Esophagus squamous epithelium (tissue), 5 donors: ENCODE measurements at regions not wholly inside any gene's neighbourhood (a gene's known extent, or its start where the extent isn't known, plus 50 kb on each side); places are given as distances from the start of the nearest gene placed in this dataset.

Source experiments
- DNase-seq: peaks from one replicate; lab custom pipeline; 2025; lab: John Stamatoyannopoulos, UW
- H3K27ac ChIP-seq, 4 donors: fragments of 200-600 bp; sonication (generic); one replicate each; pipeline ENCODE4 v1.5.1; 2016 to 2019; ENCODE audit warnings: mild to moderate bottlenecking in 1 of 4
- H3K27me3 ChIP-seq, 4 donors: fragments of 200-600 bp; sonication (generic); 1 replicate in 3 of 4; 2 replicates in 1 of 4; pipeline versions ENCODE4 v1.5.1 to v1.6.0; 2017 to 2021; ENCODE audit warnings: antibody characterized with exemption in 1 of 4
- H3K36me3 ChIP-seq, 3 donors: fragments of 200-600 bp; sonication (generic); one replicate each; pipeline ENCODE4 v1.5.1; 2016 to 2019
- H3K4me1 ChIP-seq, 3 donors: fragments of 200-600 bp; sonication (generic); one replicate each; pipeline ENCODE4 v1.5.1; 2017 to 2019
- H3K4me3 ChIP-seq, 4 donors: fragments of 200-600 bp; sonication (generic); 1 replicate in 3 of 4; 2 replicates in 1 of 4; pipeline ENCODE4 v1.5.1; 2016 to 2019; ENCODE audit warnings: mild to moderate bottlenecking in 2 of 4, moderate library complexity in 1 of 4
- H3K9me3 ChIP-seq, 3 donors: fragments of 200-600 bp; sonication (generic); one replicate each; pipeline ENCODE4 v1.5.1; 2016 to 2019
- POLR2A ChIP-seq, 4 donors: fragments of 450-650 bp; IDR thresholded peaks; one replicate each; pipeline ENCODE4 v1.6.1; 2017; ENCODE audit warnings: antibody characterized with exemption in 4 of 4, mild to moderate bottlenecking in 4 of 4, moderate library complexity in 3 of 4
- WGBS, 2 donors: methylation state at CpG; one replicate each; pipeline ENCODE4 v1.1.5; 2018; 5-methylcytosine and 5-hydroxymethylcytosine counted together
- intact Hi-C: fragments of 100-400 bp; cut with DNase I; formaldehyde crosslinking; loops from one replicate; pipeline ENCODE4 v1.15.0; 2022
- TF ChIP-seq, protein P1 (sequence below), 6 experiments: fragments of 450-650 bp in 4 of 6; fragments of 200-600 bp in 2 of 6; sonication (generic) in 2 of 6; IDR thresholded peaks; one replicate each; pipeline ENCODE4 v1.5.1; 2016 to 2019; ENCODE audit warnings: antibody characterized with exemption in 6 of 6, mild to moderate bottlenecking in 4 of 6, moderate library complexity in 4 of 6
- donor health status: DM: yes; HTN: yes; CAD: no.

DNA sequence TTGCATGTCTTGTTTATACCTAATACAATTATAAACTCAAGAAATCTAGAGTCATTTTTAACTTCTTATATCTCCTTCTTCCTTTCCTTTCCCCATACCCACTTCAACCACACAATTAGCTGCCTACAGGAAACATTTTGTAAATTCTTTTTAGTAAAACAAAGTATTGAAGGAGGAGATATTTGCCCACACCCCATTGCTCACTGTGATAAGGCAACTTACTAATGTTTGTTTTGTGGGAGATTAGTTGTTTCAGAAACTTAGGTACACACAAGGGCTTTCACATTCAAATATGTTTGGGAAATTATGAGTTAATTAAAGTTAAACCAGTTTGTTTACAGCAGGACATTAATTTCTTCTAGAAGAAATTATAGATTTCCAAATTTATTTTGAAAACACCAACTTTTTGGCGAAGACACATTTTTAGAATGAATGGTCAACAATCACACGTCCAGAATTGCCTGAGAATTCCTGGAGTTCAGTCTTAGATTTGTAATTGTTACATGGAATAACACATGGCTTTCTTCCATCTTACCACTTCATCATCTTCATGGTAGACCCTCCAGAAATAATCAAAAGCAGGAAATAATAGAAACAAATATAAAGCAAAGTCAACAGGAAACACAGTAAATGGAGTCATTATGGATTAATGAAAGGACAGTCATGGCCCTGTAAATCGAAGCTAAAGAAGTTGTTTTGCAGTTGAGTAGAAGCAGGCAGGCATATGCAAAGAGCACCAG, 62.5 kb upstream of the RAB27B start:
- H3K9me3 ChIP-seq, result no peaks in the 10 kb centered on the region
- no peak for DNase-seq
- no peak overlapping the region for H3K27ac ChIP-seq

DNA sequence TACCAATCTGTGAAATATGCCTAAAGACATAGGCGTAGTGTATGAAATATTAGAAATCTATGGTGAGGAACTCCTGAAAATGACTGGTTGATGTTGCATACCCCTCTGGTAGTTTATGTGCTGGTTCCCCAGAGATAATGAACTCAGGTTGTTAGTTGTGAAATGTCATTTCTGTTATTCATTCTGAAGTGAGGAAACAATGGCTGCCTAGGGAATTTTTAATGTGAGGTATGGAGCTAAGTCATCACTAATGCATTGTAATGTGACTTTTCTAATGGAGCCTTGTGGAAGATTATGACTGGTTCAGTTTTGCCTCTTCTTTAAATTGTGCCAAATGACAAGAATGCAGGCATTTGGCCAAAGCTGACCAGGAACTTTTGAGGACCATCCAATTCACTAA, 61.6 kb upstream of the RAB27B start:
- H3K27me3 ChIP-seq, result no peaks in the 10 kb centered on the region
- H3K4me1 ChIP-seq, result no peaks in the 10 kb centered on the region
- H3K9me3 ChIP-seq, result no peaks in the 10 kb centered on the region
- no peak overlapping the region for H3K27ac ChIP-seq
- H3K36me3 ChIP-seq, result no peaks in the 10 kb centered on the region
- no peak for DNase-seq
- WGBS, 2 donors, result 79 to 100% methylated on average over 1 of the region's 1 CpG
- no peak overlapping the region for H3K4me3 ChIP-seq
- TF ChIP-seq, protein P1, sequence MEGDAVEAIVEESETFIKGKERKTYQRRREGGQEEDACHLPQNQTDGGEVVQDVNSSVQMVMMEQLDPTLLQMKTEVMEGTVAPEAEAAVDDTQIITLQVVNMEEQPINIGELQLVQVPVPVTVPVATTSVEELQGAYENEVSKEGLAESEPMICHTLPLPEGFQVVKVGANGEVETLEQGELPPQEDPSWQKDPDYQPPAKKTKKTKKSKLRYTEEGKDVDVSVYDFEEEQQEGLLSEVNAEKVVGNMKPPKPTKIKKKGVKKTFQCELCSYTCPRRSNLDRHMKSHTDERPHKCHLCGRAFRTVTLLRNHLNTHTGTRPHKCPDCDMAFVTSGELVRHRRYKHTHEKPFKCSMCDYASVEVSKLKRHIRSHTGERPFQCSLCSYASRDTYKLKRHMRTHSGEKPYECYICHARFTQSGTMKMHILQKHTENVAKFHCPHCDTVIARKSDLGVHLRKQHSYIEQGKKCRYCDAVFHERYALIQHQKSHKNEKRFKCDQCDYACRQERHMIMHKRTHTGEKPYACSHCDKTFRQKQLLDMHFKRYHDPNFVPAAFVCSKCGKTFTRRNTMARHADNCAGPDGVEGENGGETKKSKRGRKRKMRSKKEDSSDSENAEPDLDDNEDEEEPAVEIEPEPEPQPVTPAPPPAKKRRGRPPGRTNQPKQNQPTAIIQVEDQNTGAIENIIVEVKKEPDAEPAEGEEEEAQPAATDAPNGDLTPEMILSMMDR (IDR thresholded peaks at IDR 0.05), result no peak
- TF ChIP-seq POLR2A (IDR thresholded peaks at IDR 0.05), result no peak
- intact Hi-C loops, result no loop called here

More for the DNA sequence above, 62.5 kb upstream of the RAB27B start:
- intact Hi-C loops, result no loop called here
- Histone ChIP-seq H3K4me3 (no peak overlapping the region), H3K36me3 (no peaks in the 10 kb centered on the region), H3K27me3 (no peaks in the 10 kb centered on the region), H3K4me1 (no peaks in the 10 kb centered on the region)
- 71% methylated on average over 3 of the region's 3 CpGs for WGBS, 2 donors
- TF ChIP-seq POLR2A (IDR thresholded peaks at IDR 0.05), result no peak
- TF ChIP-seq, protein P1 (IDR thresholded peaks at IDR 0.05), result no peak

DNA sequence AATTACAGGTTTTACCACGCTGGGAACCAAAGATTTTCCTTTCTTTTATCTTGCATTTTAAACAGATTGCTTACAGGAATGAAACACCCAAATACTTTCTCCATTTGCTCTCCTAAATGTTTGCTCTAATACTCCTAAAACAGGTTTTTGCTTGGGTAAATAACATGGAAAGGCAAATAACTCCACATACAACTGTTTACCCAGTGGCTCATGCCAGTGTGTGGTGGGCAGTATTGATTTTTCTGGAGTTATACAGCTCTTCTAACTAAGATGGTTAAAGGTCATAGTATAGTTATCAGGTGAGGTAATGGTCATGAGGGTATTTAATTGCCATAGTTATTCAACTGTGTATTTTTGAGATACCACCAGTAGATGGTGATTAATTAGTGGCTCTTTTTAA, 61.2 kb upstream of the RAB27B start:
- WGBS, 2 donors, result 72 to 74% methylated on average over 1 of the region's 1 CpG
- H3K27ac ChIP-seq, result no peak overlapping the region
- no peak overlapping the region for H3K4me3 ChIP-seq
- H3K4me1 ChIP-seq, result no peaks in the 10 kb centered on the region
- no peak for DNase-seq
- no peaks in the 10 kb centered on the region for H3K27me3 ChIP-seq
- no peaks in the 10 kb centered on the region for H3K36me3 ChIP-seq
- intact Hi-C loops, result no loop called here
- TF ChIP-seq, protein P1 (IDR thresholded peaks at IDR 0.05), result no peak
- no peak for TF ChIP-seq POLR2A (IDR thresholded peaks at IDR 0.05)
- H3K9me3 ChIP-seq, result no peaks in the 10 kb centered on the region

DNA sequence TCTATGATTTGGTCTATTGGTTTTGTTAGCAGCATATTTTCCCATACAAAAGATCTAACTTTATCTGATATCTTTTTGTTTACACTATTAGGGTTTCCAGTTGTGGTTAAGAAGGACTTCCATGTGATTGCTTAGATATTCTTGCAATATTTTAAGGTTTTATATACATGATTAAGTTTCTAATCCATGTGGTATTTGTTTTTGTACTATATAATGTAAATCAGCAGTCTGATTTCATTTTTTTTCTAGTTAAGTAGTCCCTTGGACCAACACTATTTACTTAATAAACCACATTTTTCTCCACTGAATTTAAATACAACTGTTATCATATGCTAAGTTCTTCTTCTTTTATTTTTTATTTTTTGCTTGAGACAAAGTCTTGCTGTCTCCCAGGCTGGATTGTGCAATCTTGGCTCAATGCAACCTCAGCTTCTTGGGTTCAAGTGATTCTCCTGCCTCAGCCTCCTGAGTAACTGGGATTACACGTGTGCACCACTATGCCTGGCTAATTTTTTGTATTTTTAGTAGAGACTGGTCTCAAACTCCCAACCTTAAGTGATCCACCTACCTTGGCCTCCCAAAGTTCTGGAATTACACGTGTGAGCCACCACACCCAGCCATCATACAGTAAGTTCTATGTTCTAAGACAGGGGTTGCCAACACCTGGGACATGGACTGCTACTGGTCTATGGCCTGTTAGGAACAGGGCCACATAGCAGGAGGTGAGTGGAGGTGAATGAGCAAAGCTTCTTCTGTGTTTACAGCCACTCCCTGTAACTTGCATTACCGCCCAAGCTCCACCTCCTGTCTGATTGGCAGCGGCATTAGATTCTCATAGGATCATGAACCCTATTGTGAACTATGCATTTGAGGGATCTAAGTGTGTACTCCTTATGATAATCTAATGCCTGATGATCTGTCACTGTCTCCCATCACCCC, 58.5 kb upstream of the RAB27B start:
- WGBS, 2 donors, result 80 to 83% methylated on average over 4 of the region's 4 CpGs
- Histone ChIP-seq H3K4me1 (peaks cover 0 to 2% (median 0%) of the 10 kb centered on the region in 3 donors), H3K4me3 (no peak overlapping the region), H3K9me3 (no peaks in the 10 kb centered on the region), H3K27me3 (no peaks in the 10 kb centered on the region), H3K27ac (no peak overlapping the region), H3K36me3 (no peaks in the 10 kb centered on the region)
- TF ChIP-seq, protein P1 (IDR thresholded peaks at IDR 0.05), result no peak
- no peak for TF ChIP-seq POLR2A (IDR thresholded peaks at IDR 0.05)
- intact Hi-C loops, result no loop called here
- DNase-seq, result no peak

DNA sequence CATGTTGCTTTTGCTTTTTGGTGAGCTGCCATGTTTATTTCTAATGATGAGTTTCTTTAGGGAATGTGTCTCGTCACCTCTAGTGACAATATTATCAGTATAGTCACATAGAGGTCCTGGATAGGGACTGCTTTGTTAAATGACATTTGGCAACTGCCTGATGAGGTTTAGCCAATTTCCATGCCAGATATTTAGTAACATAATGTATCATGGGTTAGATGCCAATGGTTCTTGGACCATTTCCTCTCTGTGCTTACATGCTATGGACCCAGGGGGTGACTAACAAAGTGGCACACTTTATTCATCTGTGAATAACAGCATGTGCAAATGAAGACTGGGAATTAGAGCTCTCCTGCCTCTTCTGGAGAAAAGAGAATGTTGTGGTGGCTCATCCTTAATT, 56.2 kb upstream of the RAB27B start:
- WGBS, 2 donors, result 56 to 78% methylated on average over 1 of the region's 1 CpG
- no peaks in the 10 kb centered on the region for H3K9me3 ChIP-seq
- H3K36me3 ChIP-seq, result no peaks in the 10 kb centered on the region
- intact Hi-C loops, result no loop called here
- no peak for DNase-seq
- peaks cover 4 to 23% (median 8%) of the 10 kb centered on the region in 3 donors for H3K4me1 ChIP-seq
- H3K27ac ChIP-seq, result no peak overlapping the region
- TF ChIP-seq, protein P1 (IDR thresholded peaks at IDR 0.05), result no peak
- TF ChIP-seq POLR2A (IDR thresholded peaks at IDR 0.05), result no peak
- H3K27me3 ChIP-seq, result no peaks in the 10 kb centered on the region
- H3K4me3 ChIP-seq, result no peak overlapping the region
